Activated naive CD4-positive, alpha-beta T cell treated with anti-CD3 and anti-CD28 coated beads, Interleukin-2, amount 50 U/mL, for 16 hours (primary cell): ENCODE measurements at regions not wholly inside any gene's neighbourhood (a gene's known extent, or its start where the extent isn't known, plus 50 kb on each side); places are given as distances from the start of the nearest gene placed in this dataset.

Source experiments
- DNase-seq: peaks from one replicate; pipeline ENCODE4 v3.0.0-alpha.2; 2020

DNA sequence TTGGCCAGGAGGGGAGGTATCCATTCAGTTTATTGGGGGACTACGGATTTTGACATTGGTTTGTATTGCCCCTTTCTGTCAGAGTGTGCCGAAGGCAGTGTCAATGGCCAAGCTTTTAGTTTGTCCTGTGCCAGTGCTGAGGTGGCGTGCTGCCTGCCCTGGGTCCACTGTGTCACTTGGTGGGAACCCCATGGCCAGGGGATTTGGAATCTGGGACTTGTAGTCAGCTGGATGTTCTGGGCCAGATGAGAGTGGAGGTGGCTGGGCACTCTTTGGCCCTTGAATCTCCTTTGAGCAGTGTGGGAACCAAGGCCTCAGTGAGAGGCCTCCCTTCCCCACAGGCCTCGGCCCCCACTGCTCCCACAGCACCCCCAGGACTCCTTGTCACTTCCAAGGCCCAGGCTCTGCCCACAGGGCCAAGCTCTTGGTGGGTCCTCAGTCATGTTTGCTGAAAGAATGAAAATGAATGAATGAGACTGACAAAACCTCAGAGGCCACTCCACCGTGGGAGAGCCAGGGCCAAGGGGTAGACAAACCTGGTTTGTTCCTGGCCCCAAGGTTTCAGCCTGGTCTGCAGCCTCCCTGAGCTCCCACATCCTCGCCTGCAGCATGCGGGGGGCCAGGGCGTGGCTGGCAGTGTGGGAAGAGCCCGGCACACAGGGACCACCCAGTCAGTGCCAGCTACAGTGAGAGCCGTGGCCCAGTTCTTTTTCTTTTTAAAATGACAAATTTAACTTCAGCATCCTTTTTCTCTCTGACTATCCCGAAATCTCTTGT is 412.2 kb downstream of the MATN1 start:
- no peak for DNase-seq

DNA sequence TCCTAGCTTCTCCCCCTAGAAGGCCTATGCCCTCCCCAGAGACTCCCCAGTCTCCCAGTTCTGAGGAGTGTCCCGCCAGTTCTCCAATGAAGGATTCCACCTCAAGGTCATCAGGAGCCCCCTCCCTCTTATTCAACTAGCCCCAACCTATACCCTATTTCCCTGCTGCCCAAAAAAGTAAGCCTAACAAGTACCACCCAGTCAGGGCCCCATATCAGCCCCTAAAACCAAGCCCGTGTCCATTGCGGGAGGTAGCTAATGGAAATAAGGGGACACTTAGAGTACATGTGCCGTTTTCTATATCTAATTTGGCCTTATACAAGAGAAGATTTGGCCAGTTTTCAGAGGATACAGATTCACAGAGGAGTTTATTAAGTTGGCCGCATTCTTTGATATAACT is 416.2 kb downstream of the MATN1 start:
- no peak for DNase-seq

DNA sequence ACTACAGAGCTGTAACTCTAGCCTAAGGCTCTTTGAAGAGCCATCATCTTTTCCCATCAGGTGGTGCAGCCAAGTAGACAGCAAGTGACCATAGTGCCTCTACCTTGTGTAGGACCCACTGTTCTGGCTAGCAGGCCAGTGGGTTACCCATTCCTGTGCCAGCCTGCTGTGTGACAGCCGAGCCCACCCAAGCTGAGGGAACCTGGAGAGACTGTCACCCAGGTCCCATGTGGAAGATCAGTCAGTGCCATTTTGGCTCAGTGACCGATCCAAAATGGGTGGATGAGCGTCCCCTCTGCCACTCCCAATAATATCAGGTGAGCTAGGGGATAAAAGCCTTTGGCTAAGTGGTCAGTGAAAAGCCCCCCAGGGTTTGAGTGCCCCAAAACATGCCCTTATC is 417.9 kb downstream of the MATN1 start:
- no peak for DNase-seq

DNA sequence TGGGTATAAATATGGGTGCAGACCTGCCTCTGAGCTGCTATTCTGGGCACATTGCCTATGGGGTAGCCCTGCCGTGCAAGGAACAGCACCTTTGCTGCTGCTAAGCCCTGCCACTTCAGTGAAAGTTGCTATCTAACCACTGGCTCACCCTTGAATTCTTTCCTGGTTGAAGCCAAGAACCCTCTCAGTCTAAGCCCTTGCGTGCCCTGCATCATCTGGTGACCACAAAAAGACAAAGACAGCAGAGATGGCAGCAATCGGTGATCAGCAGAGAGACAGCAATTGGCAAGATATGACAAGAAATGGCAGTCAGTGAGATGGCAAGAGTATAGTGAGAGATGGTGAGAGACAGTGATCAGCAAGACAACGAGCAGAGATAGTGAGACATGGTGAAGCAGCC is 418.3 kb downstream of the MATN1 start:
- DNase-seq = no peak

DNA sequence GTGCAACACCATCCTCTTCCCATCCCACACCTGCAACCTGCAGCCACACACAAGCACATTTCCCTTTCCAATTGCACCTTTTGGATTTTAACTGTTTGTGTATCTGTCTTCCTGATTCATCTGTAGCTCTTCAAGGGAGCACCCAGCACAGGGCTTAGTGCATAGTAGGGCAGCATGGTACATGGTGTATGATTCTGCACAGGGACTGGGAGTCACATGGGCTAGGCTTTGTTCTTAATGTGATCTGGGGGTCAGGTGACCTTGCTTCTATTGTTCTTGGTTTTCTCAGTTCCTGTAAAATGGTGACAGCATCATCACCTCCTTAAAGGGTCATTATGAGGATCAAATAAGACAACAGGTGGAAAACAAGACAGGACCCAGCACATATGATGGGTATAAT is 419.3 kb downstream of the MATN1 start:
- no peak for DNase-seq

DNA sequence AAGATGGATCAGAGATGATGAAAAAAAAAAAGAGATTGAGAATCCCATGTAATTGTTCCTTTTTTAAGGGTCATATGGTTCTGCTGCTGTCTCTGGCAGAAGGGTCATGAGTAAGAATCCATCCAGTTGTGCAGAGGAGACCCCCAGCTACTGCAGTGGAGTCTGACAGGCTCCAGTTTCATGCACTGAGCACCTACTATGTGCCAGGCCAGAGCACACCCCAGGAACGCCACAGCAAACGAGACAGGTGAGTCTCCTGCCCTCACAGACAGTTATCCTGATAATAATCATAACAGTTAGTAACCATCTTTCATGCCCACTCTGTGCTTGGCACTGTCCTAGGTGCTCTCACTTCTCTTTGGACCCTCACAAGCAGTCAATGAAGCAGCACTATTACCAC is 420.0 kb downstream of the MATN1 start:
- no peak for DNase-seq

DNA sequence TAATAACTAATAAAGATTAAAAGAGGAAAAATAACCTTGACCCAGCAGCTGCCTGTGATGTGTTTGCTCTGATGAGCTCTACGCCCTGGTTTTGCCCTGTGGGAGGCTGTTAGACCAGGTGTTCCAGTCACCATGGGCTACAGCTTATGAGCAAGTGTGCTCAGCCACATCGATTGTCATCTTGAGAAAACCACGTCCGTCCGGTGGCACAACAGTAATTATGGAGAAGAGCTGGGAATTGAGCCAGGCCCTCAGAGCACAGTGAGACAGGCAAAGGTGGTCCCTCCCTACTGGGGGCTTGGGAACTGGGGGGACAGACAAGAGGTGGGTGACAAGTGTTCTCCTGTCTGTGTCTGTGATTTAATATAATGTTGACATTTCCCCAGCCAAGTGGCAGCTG is 420.5 kb downstream of the MATN1 start:
- no peak for DNase-seq

DNA sequence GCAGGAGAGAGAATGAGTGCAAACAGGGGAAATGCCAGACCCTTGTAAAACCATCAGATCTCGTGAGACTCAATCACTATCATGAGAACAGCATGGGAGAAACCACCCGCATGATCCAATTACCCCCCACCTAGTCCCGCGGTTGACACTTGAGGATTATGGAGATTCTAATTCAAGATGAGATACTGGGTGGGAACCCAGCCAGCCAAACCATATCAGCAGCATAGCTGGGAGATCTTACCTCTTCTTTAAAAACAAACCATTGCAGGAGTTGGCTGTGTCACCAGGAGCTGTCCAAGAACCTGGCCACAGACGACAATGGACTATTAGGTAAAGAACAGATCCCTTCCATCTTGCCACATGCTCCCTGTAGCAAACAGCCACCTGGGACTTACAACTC is 422.7 kb downstream of the MATN1 start:
- no peak for DNase-seq

DNA sequence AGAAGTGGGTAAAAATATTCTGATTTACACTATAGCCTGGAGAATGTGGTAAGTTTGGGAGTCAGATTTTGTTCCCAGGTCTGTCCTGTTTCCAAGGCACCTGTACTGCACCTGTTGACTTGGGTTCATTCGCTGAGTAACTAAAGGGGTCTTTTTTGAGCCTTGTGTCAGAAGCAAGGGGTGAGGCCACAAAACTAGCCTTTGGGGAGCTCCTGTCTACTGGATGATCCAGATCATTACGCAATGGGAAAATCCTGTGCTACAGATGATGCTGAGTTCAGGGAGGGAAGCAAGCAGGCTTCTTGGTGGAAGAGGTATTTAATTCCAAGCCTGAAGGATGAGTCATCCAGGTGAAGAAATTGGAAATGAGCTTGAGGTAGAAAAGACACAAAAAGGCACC is 424.0 kb downstream of the MATN1 start:
- no peak for DNase-seq

DNA sequence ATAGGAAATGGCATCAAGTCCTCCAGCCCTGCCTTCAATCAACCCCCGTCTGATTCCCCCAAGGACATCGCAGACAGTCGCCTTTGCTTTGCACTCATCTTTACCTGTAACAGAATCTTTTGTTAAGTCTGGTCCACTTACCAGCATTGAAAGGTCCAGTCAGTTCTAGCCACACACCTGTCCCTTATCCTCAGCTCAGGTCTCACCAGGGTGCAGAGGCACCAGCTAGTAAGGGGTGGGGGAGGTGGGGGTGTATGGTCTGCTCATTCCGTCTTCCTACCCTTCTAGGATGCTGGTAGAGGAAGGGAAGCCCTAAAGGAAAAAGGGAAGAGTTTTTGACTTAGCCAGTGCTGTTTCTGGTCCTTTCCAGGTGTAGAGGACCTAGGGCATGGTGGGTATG is 427.7 kb downstream of the MATN1 start:
- DNase-seq = no peak

DNA sequence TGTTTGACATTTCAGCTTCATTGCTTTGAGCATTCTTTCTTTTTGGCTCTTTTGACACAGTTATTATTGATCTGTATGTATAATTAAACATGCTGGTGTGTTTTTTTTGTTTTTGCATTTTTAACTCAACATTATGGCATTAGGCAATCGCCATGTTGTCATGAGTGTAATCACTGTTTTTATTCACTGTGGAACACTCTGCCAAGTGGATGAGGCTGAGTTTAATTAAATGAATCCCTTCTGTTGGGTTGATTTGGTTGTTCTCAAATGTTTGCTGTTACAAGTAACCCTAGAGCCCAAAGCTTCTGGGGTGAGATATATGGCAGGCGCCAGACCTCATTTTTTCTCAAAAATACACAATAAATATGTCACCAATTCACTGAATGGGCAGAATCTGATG is 428.1 kb downstream of the MATN1 start:
- no peak for DNase-seq

DNA sequence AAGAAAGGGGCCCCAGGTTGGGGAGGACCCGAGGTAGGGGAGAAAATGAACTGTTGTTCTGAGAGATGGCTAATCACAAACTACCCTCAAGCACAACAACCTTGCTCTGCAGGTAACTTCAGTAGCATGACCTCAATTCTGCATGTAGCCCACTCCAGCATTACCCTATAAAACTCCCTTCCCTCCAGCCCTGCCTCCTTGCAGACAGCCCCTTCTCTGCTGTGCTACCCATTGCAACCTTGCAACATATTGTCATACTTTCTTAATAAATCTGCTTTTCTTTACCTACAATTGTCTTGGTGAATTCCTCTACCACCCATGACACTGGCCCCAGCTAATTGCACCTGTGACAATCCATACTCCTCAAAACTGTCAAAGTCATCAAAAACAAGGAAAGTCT is 428.9 kb downstream of the MATN1 start:
- no peak for DNase-seq

DNA sequence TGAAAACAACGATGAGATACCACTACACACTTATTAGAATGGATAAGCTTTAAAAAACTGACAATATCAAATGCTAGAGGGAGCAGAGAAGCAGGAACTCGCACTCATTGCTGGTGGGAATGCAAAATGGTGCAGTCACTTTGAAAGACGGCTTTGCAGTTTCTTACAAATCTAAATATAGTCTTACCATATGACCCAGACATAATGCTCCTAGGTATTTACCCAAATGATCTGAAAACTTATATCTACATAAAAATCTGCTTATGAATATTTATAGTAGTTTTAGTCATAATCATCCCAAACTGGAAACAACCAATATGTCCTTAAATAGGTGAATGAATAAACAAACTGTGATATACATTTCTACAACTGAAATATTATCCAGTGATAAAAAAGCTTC is 430.9 kb downstream of the MATN1 start:
- no peak for DNase-seq

DNA sequence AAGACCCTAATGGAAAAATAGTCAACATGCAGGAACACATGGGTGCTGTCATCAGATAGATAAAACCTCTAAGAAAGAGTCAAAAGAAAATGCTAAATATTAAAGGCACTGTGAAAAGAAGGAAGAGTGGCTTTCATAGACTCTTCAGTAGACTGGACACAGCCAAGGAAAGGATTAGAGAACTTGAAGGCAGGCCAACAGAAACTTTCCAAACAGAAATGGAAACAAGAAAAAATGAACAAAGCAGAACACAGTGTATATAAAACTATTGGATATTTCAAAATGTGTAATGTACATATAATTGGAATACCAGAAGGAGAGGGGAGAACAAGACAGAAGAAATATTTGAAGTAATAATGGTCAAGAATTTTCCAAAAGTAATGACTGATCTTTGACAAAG is 431.9 kb downstream of the MATN1 start:
- no peak for DNase-seq

DNA sequence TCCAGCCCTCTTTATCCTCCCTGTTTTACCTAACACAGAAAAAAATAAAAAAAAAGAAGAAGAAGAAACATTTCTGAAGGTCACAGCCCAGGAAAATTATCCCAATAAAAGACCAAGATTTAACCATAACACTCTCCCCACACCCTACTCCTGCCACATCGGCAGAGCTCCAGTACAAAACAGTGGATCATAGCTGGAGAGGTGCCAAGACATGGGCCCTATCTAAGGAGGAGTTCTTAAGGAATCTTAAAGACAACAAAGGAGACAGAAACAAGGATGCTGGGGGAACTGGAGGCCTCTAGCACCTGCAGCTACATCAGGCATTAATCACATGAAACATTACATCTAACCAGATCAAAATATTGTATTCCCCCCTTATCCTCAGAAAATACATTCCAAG is 432.8 kb downstream of the MATN1 start:
- no peak for DNase-seq

DNA sequence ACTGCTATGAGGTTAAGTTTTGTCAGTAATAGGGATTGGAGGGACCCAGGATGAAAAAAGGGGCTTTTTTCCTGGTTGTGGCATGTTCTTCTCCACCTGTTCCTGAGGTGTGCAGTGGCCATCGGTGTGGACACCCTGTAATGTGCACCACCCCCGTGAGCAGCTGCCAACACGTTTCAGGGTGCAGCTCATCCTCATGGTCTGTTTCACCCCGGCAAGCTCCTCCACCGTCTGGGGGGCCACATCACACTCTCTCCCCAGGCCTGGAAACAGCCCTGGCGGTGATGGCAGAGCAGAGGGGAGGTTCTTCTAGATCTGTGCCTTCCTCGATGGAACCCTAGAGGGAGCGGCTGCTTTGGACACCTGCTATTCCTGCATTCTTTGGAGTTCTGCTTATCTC is 435.4 kb downstream of the MATN1 start:
- no peak for DNase-seq

DNA sequence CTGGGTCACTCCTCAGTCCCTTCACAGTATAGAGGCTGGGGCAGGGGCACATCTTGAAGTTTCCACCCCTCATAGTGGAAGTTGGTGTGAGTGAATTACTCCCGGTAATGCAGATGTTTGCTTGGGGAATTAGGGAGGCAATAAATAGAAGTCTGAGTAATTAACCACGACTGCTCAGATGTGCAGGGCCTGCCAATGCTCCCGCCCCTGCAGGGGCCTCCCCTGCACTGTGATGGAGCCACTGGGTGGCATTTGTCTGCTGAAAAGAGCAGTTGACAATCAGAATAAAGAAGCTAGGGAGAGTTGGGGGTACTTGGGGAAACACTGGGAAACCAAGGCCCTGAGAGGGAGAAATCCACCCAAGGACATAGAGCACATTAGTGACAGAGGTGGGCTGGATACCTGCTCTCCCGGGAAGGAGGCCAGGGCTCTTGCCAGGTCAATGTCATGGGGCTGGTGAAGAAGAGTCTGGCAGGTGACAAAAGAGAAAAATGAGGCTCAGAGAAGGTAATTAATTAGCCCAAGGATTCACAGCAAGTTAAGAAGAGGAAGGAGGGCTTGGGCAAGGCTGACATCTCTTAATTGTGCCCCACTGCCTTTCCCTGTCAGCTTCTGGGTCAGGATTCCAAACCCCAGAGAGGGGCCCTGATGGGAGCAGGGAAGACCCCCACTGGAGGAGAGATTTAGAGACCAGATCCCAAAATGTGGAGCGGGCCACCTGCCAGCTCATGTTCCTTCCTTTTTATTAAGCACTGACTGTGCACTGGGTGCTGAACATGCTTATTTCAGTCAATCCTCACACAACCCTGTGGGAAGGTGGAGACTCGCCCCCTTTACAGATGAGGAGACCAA is 436.2 kb downstream of the MATN1 start:
- DNase-seq = no peak

DNA sequence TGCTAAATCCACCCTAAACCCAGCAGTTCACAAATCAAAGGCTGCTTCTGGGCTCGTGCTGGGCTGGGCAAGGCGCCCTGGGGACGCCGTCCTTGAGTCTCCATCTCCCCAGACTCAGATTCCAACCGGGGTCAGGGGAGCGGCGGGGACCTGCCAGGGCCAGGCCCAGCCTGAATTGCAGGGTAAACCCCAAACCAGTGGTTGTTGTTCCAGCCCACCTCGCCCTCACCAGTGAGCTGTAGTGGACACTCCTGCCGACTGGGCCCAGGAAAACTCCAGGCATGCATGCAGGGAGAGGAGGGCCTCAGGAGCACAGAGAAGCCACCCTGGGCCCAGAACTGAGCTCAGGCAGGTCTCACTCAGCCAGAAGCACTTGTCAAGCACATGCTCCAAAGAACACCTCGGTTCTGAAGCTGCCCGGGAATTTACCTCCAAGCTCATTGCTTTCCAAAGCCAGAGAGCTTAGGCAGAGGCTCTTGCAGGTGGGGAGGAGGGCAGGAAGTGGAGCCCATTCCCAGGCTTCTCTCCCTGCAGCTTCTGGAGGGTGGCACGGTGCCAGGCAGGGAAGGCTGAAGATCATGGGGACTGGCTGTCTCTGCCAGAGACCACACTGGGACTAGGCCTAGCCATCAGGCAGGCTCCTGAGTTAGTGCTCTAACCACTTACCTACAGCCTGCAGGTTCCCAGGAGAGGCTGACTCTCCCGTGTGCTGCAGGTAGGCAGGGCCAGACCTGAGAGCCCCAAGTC is 437.0 kb downstream of the MATN1 start:
- no peak for DNase-seq

DNA sequence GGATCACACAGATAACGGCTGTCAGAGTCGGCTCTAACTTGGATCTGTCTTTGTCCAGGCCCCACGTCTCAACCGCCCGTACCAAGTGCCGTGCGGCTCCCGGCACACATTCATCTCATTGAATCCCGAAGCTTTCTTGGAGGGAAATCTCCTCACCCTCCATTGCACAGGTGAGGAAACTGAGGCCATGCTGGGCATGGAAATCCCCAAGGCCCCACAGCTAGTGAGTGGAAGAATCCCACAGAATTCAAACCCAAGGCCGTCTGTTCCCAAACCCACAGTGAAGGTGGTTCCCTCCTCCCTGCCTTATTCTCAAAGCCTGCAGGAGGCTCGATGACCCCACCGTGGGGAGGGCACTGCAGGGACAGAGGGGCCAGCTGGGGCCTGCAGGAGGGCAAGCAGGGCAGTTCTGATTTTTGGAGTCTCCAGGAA is 437.9 kb downstream of the MATN1 start:
- DNase-seq = no peak

DNA sequence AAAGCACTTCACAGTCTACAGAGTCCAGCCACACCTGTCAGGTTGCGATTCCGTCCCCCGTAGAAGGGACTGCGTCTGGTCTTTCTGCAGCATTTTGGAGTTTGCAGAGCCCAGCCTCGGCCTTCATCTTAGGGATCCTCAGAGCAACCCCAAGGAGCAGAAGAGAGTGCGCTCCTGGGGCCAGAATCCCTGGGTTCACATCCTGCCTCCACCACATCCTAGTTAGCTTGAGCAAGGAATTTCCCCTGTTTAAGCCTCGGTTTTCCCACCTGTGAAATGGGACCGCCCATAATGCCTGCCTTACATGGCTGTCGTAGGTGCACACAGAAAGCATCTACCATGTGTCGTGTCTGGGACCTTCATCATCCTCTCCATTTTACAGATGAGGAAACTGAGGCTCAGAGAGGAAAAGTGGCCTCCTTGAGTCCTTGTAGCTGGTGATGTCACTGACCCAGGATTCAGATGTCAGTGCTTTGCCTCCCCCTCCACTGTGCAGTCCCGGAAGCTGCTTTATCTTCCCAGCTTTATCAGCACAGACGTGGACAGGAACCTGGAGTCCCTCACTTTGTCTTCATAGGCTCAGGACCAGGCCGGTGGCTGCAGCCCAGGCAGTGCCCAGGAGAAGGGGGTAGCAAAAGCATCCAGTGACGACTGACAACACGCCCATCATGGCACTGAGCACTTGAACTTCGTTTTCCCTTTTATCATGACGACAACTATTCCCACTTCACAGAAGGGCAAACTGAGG is 438.5 kb downstream of the MATN1 start:
- no peak for DNase-seq

DNA sequence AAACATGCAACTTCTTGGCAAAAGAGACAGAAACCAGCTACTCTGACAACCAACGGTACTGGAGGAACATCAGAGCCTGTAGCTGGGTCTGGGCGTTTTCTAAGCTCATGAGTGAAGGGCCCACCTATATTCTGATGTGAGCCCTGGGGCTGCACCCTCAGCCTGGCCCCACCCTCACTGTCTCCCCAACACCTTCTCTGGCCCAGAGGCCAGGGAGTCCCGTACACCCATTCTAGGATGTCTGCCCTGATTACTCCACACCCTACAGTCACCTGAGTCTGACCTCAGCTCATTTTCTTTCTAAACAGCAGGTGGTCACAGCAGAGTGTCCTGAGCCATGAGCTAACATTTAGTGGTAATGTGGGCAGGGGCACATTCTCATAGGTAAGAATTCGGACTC is 439.2 kb downstream of the MATN1 start:
- DNase-seq = no peak

DNA sequence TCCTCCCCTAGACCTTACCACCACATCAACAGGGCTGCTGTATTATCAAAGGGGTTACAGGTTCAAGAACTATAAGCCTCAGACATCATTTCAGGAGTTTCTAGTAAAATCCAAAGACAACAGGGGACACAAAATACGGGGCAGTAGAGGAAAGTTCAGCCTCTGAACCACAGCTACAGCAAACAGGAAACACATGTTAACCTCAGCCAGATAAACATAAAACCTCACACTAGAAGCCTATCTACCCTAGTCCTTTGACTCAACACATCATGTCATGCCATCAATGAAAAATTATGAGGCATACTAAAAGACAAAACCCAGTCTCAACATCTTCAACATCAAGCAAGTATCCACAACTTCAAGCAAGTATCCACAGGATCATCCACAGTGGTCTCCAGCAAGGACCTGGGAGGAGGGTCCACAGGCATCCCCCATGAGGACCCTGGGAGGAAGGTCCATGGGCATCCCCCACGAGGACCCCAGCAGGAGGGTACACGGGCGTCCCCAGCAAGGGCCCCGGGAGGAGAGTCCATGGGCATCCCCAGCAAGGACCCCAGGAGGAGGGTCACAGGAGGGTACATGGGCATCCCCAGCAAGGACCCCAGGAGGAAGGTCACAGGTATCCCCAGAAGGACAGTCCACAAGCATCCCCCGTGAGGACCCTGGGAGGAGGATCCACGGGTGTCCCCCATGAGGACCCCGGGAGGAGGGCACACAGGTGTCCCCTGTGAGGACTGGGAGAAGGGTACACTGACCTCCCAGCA is 440.0 kb downstream of the MATN1 start:
- no peak for DNase-seq
